DLD1 (cell line): ENCODE measurements at regions not wholly inside any gene's neighbourhood (a gene's known extent, or its start where the extent isn't known, plus 50 kb on each side); places are given as distances from the start of the nearest gene placed in this dataset.

Experiments used
- in situ Hi-C: cut with HindIII; loops from 2 replicates; pipeline ENCODE4 v1.10.0; 2017; ENCODE audit warnings: low sequenced_read_pairs

- in situ Hi-C loops = no loop called here
Measured at GRCh38 chr5:68379275-68380036, 163.9 kb downstream of the PIK3R1 start.

GRCh38 chr5:68380078-68380477 lies 164.5 kb downstream of the PIK3R1 start:
- in situ Hi-C loops = no loop called here

- in situ Hi-C loops = no loop called here
Measured at GRCh38 chr5:68381060-68381459, 165.5 kb downstream of the PIK3R1 start.

GRCh38 chr5:68381909-68382308 lies 166.4 kb downstream of the PIK3R1 start:
- in situ Hi-C loops = no loop called here

GRCh38 chr5:68382640-68383039 lies 167.1 kb downstream of the PIK3R1 start:
- in situ Hi-C loops = no loop called here

GRCh38 chr5:68383888-68384310 lies 168.3 kb downstream of the PIK3R1 start:
- in situ Hi-C loops = no loop called here

GRCh38 chr5:68384936-68385594 lies 169.5 kb downstream of the PIK3R1 start:
- in situ Hi-C loops = no loop called here

GRCh38 chr5:68385936-68386335 lies 170.4 kb downstream of the PIK3R1 start:
- in situ Hi-C loops = no loop called here

- in situ Hi-C loops = no loop called here
Measured at GRCh38 chr5:68387074-68387796, 171.7 kb downstream of the PIK3R1 start.

- in situ Hi-C loops = no loop called here
Measured at GRCh38 chr5:68389618-68390017, 174.1 kb downstream of the PIK3R1 start.

GRCh38 chr5:68392617-68393016 lies 177.1 kb downstream of the PIK3R1 start:
- in situ Hi-C loops = no loop called here

- in situ Hi-C loops = no loop called here
Measured at GRCh38 chr5:68395302-68395701, 179.7 kb downstream of the PIK3R1 start.

- in situ Hi-C loops = no loop called here
Measured at GRCh38 chr5:68395926-68396511, 180.5 kb downstream of the PIK3R1 start.

- in situ Hi-C loops = no loop called here
Measured at GRCh38 chr5:68396722-68397121, 181.2 kb downstream of the PIK3R1 start.

- in situ Hi-C loops = no loop called here
Measured at GRCh38 chr5:68398146-68398812, 182.7 kb downstream of the PIK3R1 start.

GRCh38 chr5:68403301-68403700 lies 187.7 kb downstream of the PIK3R1 start:
- in situ Hi-C loops = no loop called here

- in situ Hi-C loops = no loop called here
Measured at GRCh38 chr5:68404246-68404645, 188.7 kb downstream of the PIK3R1 start.

- in situ Hi-C loops = no loop called here
Measured at GRCh38 chr5:68405026-68405684, 189.6 kb downstream of the PIK3R1 start.

GRCh38 chr5:68405784-68406743 lies 190.5 kb downstream of the PIK3R1 start:
- in situ Hi-C loops = no loop called here
